HG03064 (cell line): ENCODE measurements at regions not wholly inside any gene's neighbourhood (a gene's known extent, or its start where the extent isn't known, plus 50 kb on each side); places are given as distances from the start of the nearest gene placed in this dataset.

Experiments used
- ATAC-seq: cut with Tn5 transposase; IDR thresholded peaks from one replicate; pipeline ENCODE4 v1.9.1; 2021; ENCODE audit warnings: low read depth; ENCODE audit not compliant: unreplicated experiment

- ATAC-seq, result no peak
Measured at GRCh38 chr11:19597876-19598275, 114.8 kb upstream of the NAV2 start.

DNA sequence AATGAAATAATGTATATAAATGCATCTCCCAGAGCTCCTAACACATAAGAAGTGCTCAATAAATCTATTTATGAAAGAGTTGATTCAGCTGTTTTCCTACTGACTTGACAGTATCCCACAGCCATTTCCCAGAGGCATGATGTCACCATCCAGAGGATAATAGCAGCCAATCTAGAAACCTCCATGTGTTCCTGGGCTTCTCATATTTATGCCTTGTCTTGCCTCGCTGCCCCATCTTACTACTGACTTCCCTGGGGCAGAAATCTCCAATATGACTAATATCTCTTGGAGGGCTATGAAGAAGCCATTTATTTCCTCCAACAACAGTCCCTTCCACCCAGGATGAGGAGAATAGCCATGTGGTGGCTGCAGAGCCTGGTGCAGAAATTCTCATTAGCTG lies 115.4 kb upstream of the NAV2 start:
- ATAC-seq, result no peak

DNA sequence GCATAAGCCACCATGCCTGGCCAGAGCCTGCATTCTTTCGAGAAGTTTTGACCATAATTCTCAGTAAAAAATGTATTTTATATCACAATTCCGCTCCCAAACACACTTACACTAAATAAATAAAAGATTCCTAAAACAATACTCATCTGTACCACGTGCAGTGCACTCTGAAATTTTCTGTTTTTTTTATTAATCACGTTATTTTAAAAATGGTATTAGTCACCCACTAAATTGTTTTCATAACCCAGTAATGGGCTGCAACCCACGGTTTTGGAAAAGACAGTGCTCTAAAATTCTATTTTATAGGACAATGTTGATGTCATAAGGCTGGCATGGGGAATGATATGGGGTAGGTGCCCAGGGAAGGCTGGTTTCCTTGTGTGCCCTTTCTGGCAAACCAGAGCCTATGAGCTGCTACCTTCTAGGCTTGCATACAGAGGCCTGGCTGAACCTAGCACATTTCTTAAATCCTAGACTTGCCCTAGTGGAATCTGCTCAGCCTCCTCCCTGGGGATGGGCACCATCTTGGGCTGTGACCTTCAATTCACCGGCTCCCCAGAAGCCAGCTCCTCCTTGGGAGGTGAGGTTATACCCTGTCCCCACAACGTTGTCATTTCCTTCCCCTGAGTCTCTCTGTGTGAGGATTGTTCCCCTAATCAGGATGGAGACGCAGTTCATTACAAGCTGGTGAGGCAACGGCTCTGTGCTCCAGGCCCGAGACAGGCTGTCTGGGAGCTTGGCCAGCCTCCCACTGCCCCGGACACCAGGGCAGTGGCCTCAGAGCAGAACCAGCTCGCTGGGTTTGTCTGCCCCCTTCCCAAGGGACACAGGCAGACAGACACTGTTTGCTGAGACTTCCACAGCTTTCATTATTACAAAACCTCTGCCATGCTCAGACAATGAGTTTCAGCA lies 116.5 kb upstream of the NAV2 start:
- no peak for ATAC-seq

GRCh38 chr11:19595499-19595839 lies 117.2 kb upstream of the NAV2 start:
- ATAC-seq, result no peak

GRCh38 chr11:19594326-19594725 lies 118.3 kb upstream of the NAV2 start:
- no peak for ATAC-seq

- ATAC-seq, result no peak
Measured at GRCh38 chr11:19592842-19593241, 119.8 kb upstream of the NAV2 start.

- ATAC-seq, result no peak
Measured at GRCh38 chr11:19589567-19590260, 122.9 kb upstream of the NAV2 start.

DNA sequence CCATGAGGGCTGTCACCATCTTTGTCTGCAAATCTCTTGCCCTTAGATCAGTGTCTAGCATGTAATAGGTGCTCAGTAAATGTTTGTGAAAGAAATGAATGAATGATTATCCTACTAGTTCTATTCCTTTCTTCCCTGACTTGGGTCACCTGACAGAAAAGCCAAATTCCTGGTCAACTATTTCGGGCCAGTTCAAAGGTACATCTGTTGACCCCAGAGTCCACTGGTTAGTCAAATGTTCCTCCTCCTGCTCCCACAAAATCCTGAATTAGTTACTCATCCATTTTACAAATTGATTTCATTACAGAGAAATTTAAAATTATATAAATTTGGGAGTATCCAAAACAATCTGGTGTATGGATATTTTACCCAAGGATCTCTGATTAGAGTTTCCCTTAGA lies 124.7 kb upstream of the NAV2 start:
- ATAC-seq, result no peak

GRCh38 chr11:19580646-19581045 lies 132.0 kb upstream of the NAV2 start:
- no peak for ATAC-seq

DNA sequence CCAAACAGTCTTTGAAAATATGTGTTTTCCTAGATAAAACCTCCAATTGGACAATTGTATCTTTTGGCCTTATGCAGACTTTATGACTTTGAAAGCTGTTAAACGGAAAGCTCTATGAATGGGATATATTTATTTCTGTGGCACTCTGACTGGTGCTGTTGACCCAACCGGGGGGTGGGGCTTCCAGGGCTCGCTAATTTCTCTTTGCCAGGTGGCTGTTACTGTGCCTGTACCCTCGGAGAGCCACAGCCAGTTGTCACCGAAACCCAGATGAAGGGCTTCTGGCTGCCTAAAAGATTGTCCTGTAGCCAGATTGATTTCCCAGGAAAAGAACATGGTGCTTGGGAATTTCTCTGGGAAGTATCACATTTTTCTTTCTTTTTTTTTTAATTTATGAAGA lies 132.7 kb upstream of the NAV2 start:
- ATAC-seq, result no peak

DNA sequence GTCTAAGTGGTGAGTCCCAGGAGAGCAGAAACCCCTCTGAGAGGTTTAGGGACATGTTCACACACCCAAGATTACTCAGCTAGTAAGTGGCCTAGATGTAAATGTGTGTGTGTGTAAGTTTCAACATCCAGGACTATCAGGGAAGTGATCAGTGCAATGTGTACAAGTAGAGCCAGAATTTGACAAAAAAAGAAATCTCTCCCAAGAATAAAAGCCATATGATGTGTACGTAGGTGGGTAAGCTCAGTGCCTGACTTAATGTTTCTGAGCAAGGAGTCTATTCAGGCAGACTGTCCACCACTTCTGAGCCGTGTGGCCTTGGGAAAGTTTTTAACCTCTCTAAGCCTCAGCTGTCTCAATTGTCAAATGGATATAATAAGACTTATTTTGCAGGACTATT lies 133.8 kb upstream of the NAV2 start:
- ATAC-seq, result no peak

GRCh38 chr11:19577976-19578619 lies 134.5 kb upstream of the NAV2 start:
- no peak for ATAC-seq

DNA sequence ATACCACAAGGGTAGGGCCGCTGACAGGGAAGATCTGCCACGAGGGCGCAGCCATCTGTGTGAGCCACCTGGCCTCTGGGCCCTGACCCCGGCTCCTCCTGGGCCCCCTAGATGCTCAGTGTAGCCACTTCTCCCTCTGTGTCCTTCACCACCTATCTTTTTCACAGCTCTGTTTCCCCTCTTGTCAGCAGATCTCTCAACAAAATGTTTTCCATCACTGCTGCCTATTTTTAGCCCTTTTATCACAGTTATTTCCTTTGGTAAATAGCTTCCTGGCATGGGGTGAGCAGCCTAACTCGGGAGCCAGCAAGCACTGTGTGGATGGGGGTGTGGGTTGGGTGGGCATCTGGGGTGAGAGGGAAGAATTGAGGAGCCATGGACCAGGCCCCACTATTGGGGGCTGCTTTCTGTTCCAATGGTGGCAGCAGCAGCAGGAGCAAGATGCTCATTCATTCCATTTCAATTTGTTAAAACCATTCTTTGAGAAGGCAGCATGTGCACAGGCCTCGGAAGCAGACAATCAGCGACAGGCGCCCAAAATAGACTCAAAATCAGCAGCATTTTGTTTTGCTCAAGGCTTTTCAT lies 135.2 kb upstream of the NAV2 start:
- ATAC-seq, result no peak

DNA sequence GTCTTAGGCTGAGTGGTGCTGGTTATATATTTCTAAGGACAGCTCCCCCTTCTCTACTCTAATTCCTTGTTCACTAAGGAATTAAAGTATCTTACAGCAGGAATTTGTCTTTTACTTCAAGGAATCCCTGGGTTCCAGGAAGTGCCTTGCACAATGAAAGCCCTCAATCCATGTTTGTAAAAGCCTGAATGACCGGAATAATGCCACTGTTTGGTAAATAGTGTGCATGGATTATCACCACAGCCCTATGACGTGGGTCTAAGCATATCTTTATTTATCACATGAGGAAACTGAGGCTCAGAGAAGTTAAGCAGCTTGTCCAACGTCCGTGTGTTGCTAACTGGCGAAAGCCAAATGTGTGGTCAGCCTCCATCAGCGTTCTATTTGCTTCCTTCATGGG lies 135.7 kb upstream of the NAV2 start:
- no peak for ATAC-seq

DNA sequence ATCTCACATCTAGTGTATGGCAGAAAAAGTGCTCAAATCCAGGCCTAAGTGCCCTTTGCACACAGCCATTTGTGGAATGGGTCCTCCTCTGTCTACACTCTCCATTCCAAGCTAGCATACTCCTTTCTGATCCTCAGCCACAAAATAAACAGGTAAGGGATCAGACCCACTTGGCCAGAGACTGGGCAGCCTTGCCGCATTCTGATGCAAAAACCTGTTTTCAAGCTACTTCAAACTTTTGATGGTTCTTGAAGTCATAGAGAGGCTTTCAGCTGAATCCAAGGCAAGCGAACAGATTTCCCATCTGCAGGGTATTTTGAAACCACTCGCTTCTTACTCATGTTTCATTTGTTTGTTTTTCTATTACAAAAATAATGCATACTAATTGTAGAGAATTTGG lies 136.6 kb upstream of the NAV2 start:
- ATAC-seq, result no peak

DNA sequence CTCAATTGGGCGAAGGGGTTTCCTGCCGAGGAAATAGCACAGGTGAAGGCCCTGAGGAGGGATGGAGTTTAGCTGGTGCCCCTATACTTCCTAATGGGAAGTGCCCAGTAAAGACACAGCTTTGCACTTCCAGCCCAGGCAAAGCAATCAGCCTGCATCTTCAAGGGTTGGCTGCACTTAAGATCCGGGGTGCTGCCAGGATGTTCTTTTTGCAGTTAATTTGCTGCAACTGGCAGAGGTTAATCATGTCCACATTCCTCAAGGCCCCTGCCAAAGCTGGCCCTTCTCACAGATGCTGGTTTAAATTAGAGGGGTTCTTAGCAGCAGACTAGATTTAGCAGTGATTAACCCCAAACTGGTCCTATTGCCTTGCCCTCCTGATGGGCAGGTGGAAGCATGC lies 137.7 kb upstream of the NAV2 start:
- no peak for ATAC-seq

DNA sequence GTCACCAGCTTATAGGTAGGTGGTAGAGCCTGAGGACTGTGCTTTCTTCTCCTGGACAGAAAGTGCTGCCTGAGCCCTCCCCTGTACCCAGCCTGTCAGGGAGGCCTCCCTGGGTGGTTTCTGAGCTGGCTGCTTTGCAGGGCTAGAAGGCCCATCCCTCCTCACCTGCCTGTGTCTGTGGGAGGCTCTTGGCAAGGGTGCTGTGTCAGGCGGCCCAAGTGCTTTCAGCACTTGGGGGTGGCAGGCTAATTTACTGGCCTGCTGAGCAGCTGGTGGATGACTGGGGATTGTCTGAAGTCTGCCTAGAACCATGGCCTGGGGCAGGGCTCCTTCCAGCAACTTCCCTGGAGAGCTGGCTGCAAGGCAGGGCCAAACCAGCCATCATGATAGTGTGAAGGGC lies 139.0 kb upstream of the NAV2 start:
- ATAC-seq, result no peak

DNA sequence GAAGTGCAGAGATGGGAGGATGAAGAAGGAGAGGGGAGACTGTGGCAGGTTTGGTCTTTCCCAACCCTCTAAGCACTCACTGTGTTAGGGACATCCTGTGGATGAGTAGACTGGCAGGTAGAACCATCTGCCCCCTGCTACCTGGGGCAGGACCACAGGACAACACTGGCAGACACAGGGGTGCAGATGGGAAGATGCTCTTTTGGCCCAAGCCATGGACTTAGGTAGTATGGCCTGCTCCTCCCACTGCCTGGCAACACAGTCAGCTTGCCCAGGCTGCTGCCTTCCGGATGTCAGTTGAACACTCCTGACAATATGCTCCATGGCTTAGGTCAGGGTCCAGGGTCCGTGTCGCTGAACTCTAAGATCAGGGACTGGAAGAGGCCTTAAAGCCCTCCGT lies 140.7 kb upstream of the NAV2 start:
- no peak for ATAC-seq

DNA sequence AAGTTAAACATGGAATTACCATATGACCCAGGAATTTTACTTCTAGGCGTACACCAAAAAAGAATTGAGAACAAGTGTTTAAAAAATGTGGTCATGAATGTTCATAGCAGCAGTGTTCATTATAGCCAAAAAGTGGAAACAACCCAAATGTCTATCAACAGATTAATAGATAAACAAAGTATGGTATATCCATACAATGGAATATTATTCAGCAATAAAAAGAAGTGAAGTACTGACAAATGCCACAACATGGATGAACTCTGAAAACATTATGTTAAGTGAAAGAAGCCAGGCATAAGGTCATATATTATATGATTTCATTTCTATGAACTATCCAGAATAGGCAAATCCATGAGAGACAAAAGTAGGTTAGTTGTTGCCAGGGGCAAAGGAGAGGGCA lies 141.7 kb upstream of the NAV2 start:
- ATAC-seq, result no peak

DNA sequence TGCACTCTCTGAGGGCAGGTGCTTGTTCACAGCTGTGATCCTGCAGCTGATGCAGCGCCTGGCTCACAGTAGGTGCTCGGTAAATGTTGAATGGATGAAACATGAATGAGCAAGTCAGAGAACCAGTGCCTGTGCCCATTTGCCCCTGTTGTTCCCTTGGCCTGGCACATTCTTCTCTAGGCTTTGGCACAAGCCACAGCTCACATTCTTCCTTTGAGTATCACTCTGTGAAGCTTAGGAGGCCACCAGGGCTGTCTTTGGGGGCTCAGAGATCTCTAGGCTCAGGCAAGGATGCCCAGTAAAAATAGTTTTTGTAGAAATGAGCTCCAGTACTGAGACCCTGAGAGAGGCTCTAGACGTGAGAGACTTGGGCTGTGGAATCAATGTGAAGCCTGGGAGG lies 144.6 kb upstream of the NAV2 start:
- no peak for ATAC-seq

GRCh38 chr11:19566583-19567379 lies 145.9 kb upstream of the NAV2 start:
- no peak for ATAC-seq
